ENCODE measurements at regions not wholly inside any gene's neighbourhood (a gene's known extent, or its start where the extent isn't known, plus 50 kb on each side); places are given as distances from the start of the nearest gene placed in this dataset.
"Not testable (repeated sequence)": the region's sequence is repeated elsewhere in the genome, so short reads cannot be mapped to it uniquely, and the experiment has no call there.

DNA sequence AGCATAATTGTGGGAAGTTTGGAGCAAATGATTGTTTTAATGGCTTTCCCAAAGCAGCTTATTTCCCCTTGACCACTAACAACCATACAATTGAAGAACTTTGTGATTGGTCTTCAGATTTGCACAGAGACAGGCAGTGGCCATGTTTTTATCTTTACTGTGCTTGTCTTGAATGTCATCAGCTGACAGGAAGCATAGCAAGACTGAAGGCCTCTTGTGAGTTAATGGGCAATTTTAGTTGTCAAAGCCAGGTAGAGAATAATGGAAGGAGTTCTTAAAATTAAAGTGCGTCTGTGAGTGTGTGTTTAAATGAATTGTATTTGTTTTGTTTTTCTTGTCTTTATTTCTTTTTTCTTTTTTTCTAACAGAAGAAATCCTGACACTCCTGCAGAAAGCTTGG, 809.9 kb downstream of the TSN start:
- no peak overlapping the region for H3K27ac ChIP-seq (ENCODE audit: low read depth, low read length)
- no peak overlapping the region for H3K4me3 ChIP-seq (ENCODE audit: low read depth in 1 of 2, low read length in 2 of 2)
- no peak overlapping the region for H3K9ac ChIP-seq (ENCODE audit: low read depth in 1 of 2, low read length in 2 of 2)
- no peaks in the 10 kb centered on the region for H3K27me3 ChIP-seq (ENCODE audit: control insufficient read depth in 1 of 2, insufficient read depth in 2 of 2, low read length in 2 of 2)
- no peaks in the 10 kb centered on the region for H3K4me1 ChIP-seq (ENCODE audit: control insufficient read depth in 1 of 2, insufficient read depth in 2 of 2, low read length in 2 of 2)
- H3K36me3 ChIP-seq (ENCODE audit: control insufficient read depth in 1 of 2, insufficient read depth in 2 of 2, low read length in 2 of 2) = no peaks in the 10 kb centered on the region
- H3K9me3 ChIP-seq (ENCODE audit: control insufficient read depth in 1 of 2, low read length in 2 of 2) = peaks cover 0 to 7% of the 10 kb centered on the region in 2 donors

DNA sequence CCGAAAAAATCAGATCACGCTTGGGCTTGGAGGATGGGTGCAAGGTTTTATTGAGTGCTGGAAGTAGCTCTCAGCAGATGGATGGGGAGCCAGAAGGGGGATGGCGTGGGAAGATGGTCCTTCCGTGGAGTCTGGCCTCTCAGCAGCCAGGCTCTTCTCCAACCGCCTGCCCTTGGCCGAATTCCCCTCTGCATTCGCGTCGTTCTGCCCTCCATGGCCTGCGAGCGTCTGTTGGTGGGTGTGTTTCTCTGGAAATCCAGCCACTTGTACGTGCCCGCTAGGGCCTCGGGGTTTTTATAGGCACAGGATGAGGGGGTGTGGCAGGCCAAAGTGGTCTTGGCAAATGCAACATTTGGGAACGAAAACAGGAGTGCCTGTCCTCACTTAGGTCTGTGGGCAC, 815.2 kb downstream of the TSN start:
- H3K4me3 ChIP-seq (ENCODE audit: low read depth in 1 of 2, low read length in 2 of 2) = no peak overlapping the region
- peaks cover 0 to 8% of the 10 kb centered on the region in 2 donors for H3K9me3 ChIP-seq (ENCODE audit: control insufficient read depth in 1 of 2, low read length in 2 of 2)
- no peaks in the 10 kb centered on the region for H3K4me1 ChIP-seq (ENCODE audit: control insufficient read depth in 1 of 2, insufficient read depth in 2 of 2, low read length in 2 of 2)
- no peak overlapping the region for H3K9ac ChIP-seq (ENCODE audit: low read depth in 1 of 2, low read length in 2 of 2)
- H3K27me3 ChIP-seq (ENCODE audit: control insufficient read depth in 1 of 2, insufficient read depth in 2 of 2, low read length in 2 of 2) = no peaks in the 10 kb centered on the region
- H3K27ac ChIP-seq (ENCODE audit: low read depth, low read length) = no peak overlapping the region
- H3K36me3 ChIP-seq (ENCODE audit: control insufficient read depth in 1 of 2, insufficient read depth in 2 of 2, low read length in 2 of 2) = no peaks in the 10 kb centered on the region

DNA sequence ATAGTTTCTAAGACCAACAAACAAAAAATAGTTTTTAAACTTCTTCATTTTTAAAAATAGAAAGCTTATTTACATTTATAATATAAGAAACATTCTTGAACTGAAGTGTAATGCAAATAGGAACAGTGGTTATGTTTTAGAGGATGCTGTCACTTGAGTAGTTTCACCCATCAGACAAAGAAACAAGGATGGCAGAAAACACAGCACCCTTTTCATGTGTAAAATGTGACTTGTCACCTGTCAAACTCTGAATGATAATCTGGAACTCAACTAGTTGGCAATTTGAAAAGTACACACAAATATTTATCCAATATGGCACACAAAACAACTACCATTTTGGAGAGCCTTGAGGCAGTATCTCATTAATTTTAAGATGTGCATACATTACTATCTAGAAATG, 816.0 kb downstream of the TSN start:
- H3K4me3 ChIP-seq (ENCODE audit: low read depth in 1 of 2, low read length in 2 of 2); H3K27ac ChIP-seq (ENCODE audit: low read depth, low read length); H3K4me1 ChIP-seq (ENCODE audit: control insufficient read depth in 1 of 2, insufficient read depth in 2 of 2, low read length in 2 of 2); H3K36me3 ChIP-seq (ENCODE audit: control insufficient read depth in 1 of 2, insufficient read depth in 2 of 2, low read length in 2 of 2); H3K9me3 ChIP-seq (ENCODE audit: control insufficient read depth in 1 of 2, low read length in 2 of 2); H3K27me3 ChIP-seq (ENCODE audit: control insufficient read depth in 1 of 2, insufficient read depth in 2 of 2, low read length in 2 of 2); H3K9ac ChIP-seq (ENCODE audit: low read depth in 1 of 2, low read length in 2 of 2): not testable (repeated sequence)

DNA sequence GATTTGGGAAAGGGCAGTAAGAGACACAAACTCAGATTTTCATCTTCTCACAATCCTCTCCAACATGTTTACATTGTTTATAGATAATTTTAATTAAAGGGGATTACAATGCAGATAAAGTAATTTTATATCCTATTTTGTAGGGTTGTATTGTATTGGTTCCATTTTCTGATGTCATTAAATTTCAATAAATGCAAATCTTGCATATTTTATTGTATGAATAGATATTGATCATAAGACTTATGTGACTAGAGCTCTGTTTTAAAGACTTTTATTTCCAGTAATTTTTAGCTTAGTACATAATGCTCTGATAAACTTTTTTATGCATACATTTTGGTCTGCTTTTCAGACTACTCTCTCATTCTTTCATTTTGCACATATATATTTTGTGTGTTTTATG, 819.6 kb downstream of the TSN start:
- Histone ChIP-seq H3K36me3 (ENCODE audit: control insufficient read depth in 1 of 2, insufficient read depth in 2 of 2, low read length in 2 of 2) (no peaks in the 10 kb centered on the region), H3K27me3 (ENCODE audit: control insufficient read depth in 1 of 2, insufficient read depth in 2 of 2, low read length in 2 of 2) (no peaks in the 10 kb centered on the region), H3K27ac (ENCODE audit: low read depth, low read length) (no peak overlapping the region), H3K4me3 (ENCODE audit: low read depth in 1 of 2, low read length in 2 of 2) (no peak overlapping the region), H3K9me3 (ENCODE audit: control insufficient read depth in 1 of 2, low read length in 2 of 2) (peaks cover 1 to 7% of the 10 kb centered on the region in 2 donors), H3K4me1 (ENCODE audit: control insufficient read depth in 1 of 2, insufficient read depth in 2 of 2, low read length in 2 of 2) (no peaks in the 10 kb centered on the region), H3K9ac (ENCODE audit: low read depth in 1 of 2, low read length in 2 of 2) (no peak overlapping the region)

DNA sequence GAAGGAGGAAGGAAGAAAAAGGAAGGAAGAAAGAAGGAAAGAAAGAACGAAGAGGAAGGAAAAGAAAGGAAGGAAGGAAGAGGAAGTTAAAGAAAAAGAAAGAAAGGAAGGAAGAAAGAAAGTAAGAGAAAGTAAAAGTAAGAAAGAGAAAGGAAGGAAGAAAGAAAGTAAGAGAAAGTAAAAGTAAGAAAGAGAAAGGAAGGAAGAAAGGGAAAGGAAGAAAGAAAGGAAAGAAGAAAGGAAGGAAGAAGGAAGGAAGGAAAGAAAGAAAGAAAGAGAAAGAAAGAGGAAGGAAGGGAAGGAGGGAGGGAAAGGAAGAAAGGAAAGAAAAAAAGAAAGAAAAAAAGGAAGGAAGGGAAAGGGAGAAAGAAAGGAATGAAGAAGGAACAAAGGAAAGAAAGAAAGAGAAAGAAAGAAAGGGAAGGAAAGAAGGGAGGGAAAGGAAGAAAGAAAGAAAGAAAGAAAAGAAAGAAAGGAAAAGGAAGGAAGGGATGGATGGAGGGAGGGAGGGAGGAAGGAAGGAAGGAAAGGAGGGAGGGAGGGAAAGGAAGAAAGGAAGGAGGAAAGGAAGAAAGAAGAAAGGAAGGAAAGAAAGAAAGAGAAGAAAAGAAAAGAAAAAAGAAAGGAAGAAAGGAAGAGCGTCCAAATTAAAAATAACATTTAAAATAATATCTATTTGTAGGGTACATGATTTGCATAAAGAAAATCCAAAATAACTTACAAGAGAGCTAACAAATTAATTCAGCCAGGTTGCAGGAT, 827.9 kb downstream of the TSN start:
- no peaks in the 10 kb centered on the region for H3K36me3 ChIP-seq (ENCODE audit: control insufficient read depth in 1 of 2, insufficient read depth in 2 of 2, low read length in 2 of 2)
- H3K4me3 ChIP-seq (ENCODE audit: low read depth in 1 of 2, low read length in 2 of 2) = no peak overlapping the region
- no peaks in the 10 kb centered on the region for H3K27me3 ChIP-seq (ENCODE audit: control insufficient read depth in 1 of 2, insufficient read depth in 2 of 2, low read length in 2 of 2)

DNA sequence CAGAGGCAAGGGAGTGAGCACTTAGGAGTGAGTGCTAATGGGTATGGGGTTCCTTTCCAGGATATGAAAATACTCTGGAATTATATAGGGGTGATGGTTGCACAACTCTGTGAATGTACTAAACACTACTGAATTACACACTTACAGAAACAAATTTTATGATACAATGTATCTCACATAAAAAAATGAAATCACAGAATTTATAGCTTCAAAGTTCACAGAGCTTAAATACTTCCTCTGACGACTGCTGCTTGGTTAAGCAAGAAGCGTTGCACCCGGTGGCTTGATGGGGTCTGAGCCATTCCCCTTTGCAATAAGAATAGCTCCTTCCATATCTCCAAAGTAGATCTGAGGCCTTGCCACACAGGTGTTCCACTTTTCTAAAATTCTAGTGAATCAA, 835.1 kb downstream of the TSN start:
- Histone ChIP-seq H3K9me3 (ENCODE audit: control insufficient read depth in 1 of 2, low read length in 2 of 2) (peaks cover 0 to 4% of the 10 kb centered on the region in 2 donors), H3K36me3 (ENCODE audit: control insufficient read depth in 1 of 2, insufficient read depth in 2 of 2, low read length in 2 of 2) (no peaks in the 10 kb centered on the region), H3K27ac (ENCODE audit: low read depth, low read length) (no peak overlapping the region), H3K4me1 (ENCODE audit: control insufficient read depth in 1 of 2, insufficient read depth in 2 of 2, low read length in 2 of 2) (no peaks in the 10 kb centered on the region), H3K27me3 (ENCODE audit: control insufficient read depth in 1 of 2, insufficient read depth in 2 of 2, low read length in 2 of 2) (no peaks in the 10 kb centered on the region), H3K9ac (ENCODE audit: low read depth in 1 of 2, low read length in 2 of 2) (no peak overlapping the region), H3K4me3 (ENCODE audit: low read depth in 1 of 2, low read length in 2 of 2) (no peak overlapping the region)

More for the DNA sequence above, 827.9 kb downstream of the TSN start:
- peaks cover 0 to 8% of the 10 kb centered on the region in 2 donors for H3K9me3 ChIP-seq (ENCODE audit: control insufficient read depth in 1 of 2, low read length in 2 of 2)
- H3K4me1 ChIP-seq (ENCODE audit: control insufficient read depth in 1 of 2, insufficient read depth in 2 of 2, low read length in 2 of 2) = no peaks in the 10 kb centered on the region
- H3K27ac ChIP-seq (ENCODE audit: low read depth, low read length) = no peak overlapping the region
- no peak overlapping the region for H3K9ac ChIP-seq (ENCODE audit: low read depth in 1 of 2, low read length in 2 of 2)

DNA sequence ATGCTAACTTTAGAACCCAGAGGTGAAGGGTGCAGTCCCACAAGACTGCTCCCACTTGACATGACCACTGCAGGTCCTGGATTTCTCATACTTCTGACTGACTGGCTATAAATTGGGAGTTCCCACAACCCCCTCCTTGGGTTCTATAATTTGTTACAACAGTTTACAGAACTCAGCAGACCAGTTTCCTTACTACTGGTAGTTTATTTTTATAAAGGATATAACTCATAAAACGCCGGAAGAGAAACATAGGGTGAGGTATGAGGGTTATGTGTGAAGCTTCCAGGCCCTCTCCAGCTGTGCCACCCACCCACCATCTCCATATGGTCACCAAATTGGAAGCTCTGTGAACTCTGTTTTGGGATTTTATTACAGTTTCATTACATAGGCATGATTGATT, 839.6 kb downstream of the TSN start:
- H3K4me1 ChIP-seq (ENCODE audit: control insufficient read depth in 1 of 2, insufficient read depth in 2 of 2, low read length in 2 of 2) = no peaks in the 10 kb centered on the region
- no peaks in the 10 kb centered on the region for H3K27me3 ChIP-seq (ENCODE audit: control insufficient read depth in 1 of 2, insufficient read depth in 2 of 2, low read length in 2 of 2)

DNA sequence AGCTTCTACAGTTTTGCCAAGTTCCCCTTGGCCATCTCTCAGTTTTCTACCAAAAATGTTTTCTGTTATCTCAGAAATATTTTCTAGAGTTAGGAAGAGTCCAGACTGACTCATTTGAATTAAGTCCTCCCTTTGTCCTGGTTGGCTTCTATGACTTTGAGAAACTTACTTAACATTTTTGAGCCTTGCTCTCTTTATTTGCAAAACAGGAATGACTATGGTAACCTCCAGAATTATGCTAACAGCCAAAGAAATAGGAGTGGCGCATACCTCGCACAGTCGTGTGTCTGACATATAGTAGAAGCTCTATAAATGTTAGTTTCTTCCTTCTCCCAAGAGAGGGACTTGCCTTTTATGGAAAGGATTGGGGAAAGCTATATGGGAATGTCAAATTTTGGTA, 841.1 kb downstream of the TSN start:
- no peaks in the 10 kb centered on the region for H3K4me1 ChIP-seq (ENCODE audit: control insufficient read depth in 1 of 2, insufficient read depth in 2 of 2, low read length in 2 of 2)
- H3K9me3 ChIP-seq (ENCODE audit: control insufficient read depth in 1 of 2, low read length in 2 of 2) = no peaks in the 10 kb centered on the region
- no peaks in the 10 kb centered on the region for H3K27me3 ChIP-seq (ENCODE audit: control insufficient read depth in 1 of 2, insufficient read depth in 2 of 2, low read length in 2 of 2)
- H3K9ac ChIP-seq (ENCODE audit: low read depth in 1 of 2, low read length in 2 of 2) = no peak overlapping the region
- H3K36me3 ChIP-seq (ENCODE audit: control insufficient read depth in 1 of 2, insufficient read depth in 2 of 2, low read length in 2 of 2) = no peaks in the 10 kb centered on the region
- no peak overlapping the region for H3K4me3 ChIP-seq (ENCODE audit: low read depth in 1 of 2, low read length in 2 of 2)
- no peak overlapping the region for H3K27ac ChIP-seq (ENCODE audit: low read depth, low read length)

More for the DNA sequence above, 839.6 kb downstream of the TSN start:
- Histone ChIP-seq H3K9ac (ENCODE audit: low read depth in 1 of 2, low read length in 2 of 2) (no peak overlapping the region), H3K9me3 (ENCODE audit: control insufficient read depth in 1 of 2, low read length in 2 of 2) (no peaks in the 10 kb centered on the region), H3K4me3 (ENCODE audit: low read depth in 1 of 2, low read length in 2 of 2) (no peak overlapping the region), H3K27ac (ENCODE audit: low read depth, low read length) (no peak overlapping the region), H3K36me3 (ENCODE audit: control insufficient read depth in 1 of 2, insufficient read depth in 2 of 2, low read length in 2 of 2) (no peaks in the 10 kb centered on the region)

DNA sequence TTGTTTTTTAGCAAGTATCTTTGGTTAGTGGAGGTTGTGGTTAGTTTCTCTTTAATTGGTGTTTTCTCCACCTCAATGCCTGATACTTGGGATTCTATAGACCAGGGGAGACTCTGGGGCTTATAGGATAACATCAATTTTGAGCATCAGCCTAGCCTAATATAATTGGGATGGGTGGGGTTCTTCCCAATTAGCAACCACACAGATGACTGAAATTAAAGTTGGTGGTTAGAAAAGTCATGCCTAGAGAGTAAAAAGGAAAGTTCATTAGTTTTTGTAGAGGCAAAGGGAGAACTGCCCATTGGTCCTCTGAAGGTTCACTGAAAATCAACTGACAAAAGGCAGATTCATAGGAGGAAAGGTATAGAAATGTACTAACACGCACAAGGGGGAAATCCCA, 843.3 kb downstream of the TSN start:
- Histone ChIP-seq H3K4me1 (ENCODE audit: control insufficient read depth in 1 of 2, insufficient read depth in 2 of 2, low read length in 2 of 2) (no peaks in the 10 kb centered on the region), H3K9me3 (ENCODE audit: control insufficient read depth in 1 of 2, low read length in 2 of 2) (no peaks in the 10 kb centered on the region), H3K9ac (ENCODE audit: low read depth in 1 of 2, low read length in 2 of 2) (no peak overlapping the region), H3K36me3 (ENCODE audit: control insufficient read depth in 1 of 2, insufficient read depth in 2 of 2, low read length in 2 of 2) (no peaks in the 10 kb centered on the region), H3K27me3 (ENCODE audit: control insufficient read depth in 1 of 2, insufficient read depth in 2 of 2, low read length in 2 of 2) (no peaks in the 10 kb centered on the region), H3K27ac (ENCODE audit: low read depth, low read length) (no peak overlapping the region), H3K4me3 (ENCODE audit: low read depth in 1 of 2, low read length in 2 of 2) (no peak overlapping the region)

DNA sequence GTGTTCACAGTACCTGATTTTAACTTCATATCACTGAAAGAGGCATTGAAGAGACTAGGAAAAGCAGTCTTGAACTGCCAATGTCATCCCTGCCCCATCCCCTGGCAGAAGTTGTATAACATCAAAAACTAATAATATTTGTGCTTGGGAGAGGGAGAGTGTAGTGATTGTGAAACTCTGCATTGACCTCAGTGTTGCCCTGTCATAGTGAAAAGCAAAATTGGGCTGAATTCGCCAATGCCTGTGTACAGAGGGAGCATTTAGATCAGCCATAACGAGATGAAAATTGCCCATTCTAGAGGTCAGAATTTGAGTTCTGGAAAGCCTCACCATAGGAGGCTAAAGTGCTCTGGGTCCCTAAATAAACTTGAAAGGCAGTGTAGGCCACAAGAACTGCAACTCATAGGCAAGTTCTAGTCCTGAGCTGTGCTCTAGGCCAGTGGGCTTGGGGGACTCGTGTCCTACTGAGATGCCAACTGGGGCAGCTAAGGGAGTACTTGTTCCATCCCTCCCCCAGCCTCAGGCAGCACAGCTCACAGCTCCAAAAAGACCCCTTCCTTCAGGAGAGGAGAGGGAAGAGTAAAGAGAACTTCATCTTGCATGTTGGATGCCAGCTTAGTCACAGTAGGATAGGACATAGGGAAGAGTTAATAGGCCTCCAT, 855.6 kb downstream of the TSN start:
- Histone ChIP-seq H3K9ac (ENCODE audit: low read depth in 1 of 2, low read length in 2 of 2) (no peak overlapping the region), H3K9me3 (ENCODE audit: control insufficient read depth in 1 of 2, low read length in 2 of 2) (no peaks in the 10 kb centered on the region), H3K36me3 (ENCODE audit: control insufficient read depth in 1 of 2, insufficient read depth in 2 of 2, low read length in 2 of 2) (no peaks in the 10 kb centered on the region), H3K27me3 (ENCODE audit: control insufficient read depth in 1 of 2, insufficient read depth in 2 of 2, low read length in 2 of 2) (no peaks in the 10 kb centered on the region), H3K4me1 (ENCODE audit: control insufficient read depth in 1 of 2, insufficient read depth in 2 of 2, low read length in 2 of 2) (no peaks in the 10 kb centered on the region), H3K27ac (ENCODE audit: low read depth, low read length) (no peak overlapping the region), H3K4me3 (ENCODE audit: low read depth in 1 of 2, low read length in 2 of 2) (no peak overlapping the region)

Measured in duodenal mucosa (tissue), 2 donors.